Vagina (tissue), 2 donors: ENCODE measurements at regions not wholly inside any gene's neighbourhood (a gene's known extent, or its start where the extent isn't known, plus 50 kb on each side); places are given as distances from the start of the nearest gene placed in this dataset.

ENCODE experiments used
- CTCF ChIP-seq, 3 experiments: fragments of 450-650 bp in 2 of 3; fragments of 200-600 bp in 1 of 3; sonication (generic) in 1 of 3; IDR thresholded peaks; one replicate each; pipeline ENCODE4 v1.5.1; 2017 to 2019; ENCODE audit warnings: antibody characterized with exemption in 3 of 3, mild to moderate bottlenecking in 2 of 3, moderate library complexity in 2 of 3
- POLR2AphosphoS5 ChIP-seq, 2 donors: sonication (generic); formaldehyde crosslinking; IDR thresholded peaks; one replicate each; pipeline ENCODE4 v1.9.0; 2017; ENCODE audit warnings: antibody characterized with exemption in 2 of 2, mild to moderate bottlenecking in 2 of 2, low read depth in 1 of 2; ENCODE audit not compliant: insufficient read depth in 1 of 2

GRCh38 chr5:167871091-167871490, 420.4 kb upstream of the WWC1 start:
- no peak for TF ChIP-seq CTCF (IDR thresholded peaks at IDR 0.05)
- no peak for TF ChIP-seq POLR2AphosphoS5 (IDR thresholded peaks at IDR 0.05; ENCODE audit: insufficient read depth in 1 of 2, low read depth in 1 of 2)
